Uterus (tissue), 3 donors: ENCODE measurements at regions not wholly inside any gene's neighbourhood (a gene's known extent, or its start where the extent isn't known, plus 50 kb on each side); places are given as distances from the start of the nearest gene placed in this dataset.

Experiments used
- DNase-seq, 2 donors: peaks; one replicate each; pipeline ENCODE4 v3.0.0-alpha.2; 2019 to 2020
- H3K27ac ChIP-seq, 2 donors: fragments of 200-600 bp; sonication (generic); 1 replicate in 1 of 2; 2 replicates in 1 of 2; pipeline ENCODE4 v1.5.1; 2016 to 2018
- H3K27me3 ChIP-seq, 2 donors: fragments of 200-600 bp; sonication (generic); one replicate each; pipeline ENCODE4 v1.5.1; 2018 to 2019; ENCODE audit warnings: control low read depth in 1 of 2
- H3K36me3 ChIP-seq, 2 donors: fragments of 200-600 bp; sonication (generic); one replicate each; pipeline ENCODE4 v1.5.1; 2019; ENCODE audit warnings: control low read depth in 1 of 2
- H3K4me1 ChIP-seq, 2 donors: fragments of 200-600 bp; sonication (generic); one replicate each; pipeline ENCODE4 v1.5.1; 2018 to 2019; ENCODE audit warnings: control low read depth in 1 of 2
- H3K4me3 ChIP-seq, 2 donors: fragments of 200-600 bp; sonication (generic); 1 replicate in 1 of 2; 2 replicates in 1 of 2; pipeline ENCODE4 v1.5.1; 2018 to 2019; ENCODE audit warnings: mild to moderate bottlenecking in 1 of 2
- H3K9me3 ChIP-seq, 2 donors: fragments of 200-600 bp; sonication (generic); one replicate each; pipeline ENCODE4 v1.5.1; 2019; ENCODE audit warnings: control low read depth in 1 of 2
- CTCF ChIP-seq, 4 experiments: fragments of 200-600 bp in 2 of 4; fragments of 450-650 bp in 2 of 4; sonication (generic) in 2 of 4; IDR thresholded peaks; one replicate each; pipeline ENCODE4 v1.5.1; 2016 to 2019; ENCODE audit warnings: antibody characterized with exemption in 4 of 4, mild to moderate bottlenecking in 2 of 4, moderate library complexity in 1 of 4
- POLR2A ChIP-seq, 2 donors: fragments of 450-650 bp; IDR thresholded peaks; one replicate each; pipeline ENCODE4 v1.6.1; 2016; ENCODE audit warnings: antibody characterized with exemption in 2 of 2, mild to moderate bottlenecking in 1 of 2, moderate library complexity in 1 of 2
- intact Hi-C: fragments of 100-400 bp; cut with DNase I; formaldehyde crosslinking; loops from one replicate; pipeline ENCODE4 v1.15.1; 2023; ENCODE audit warnings: low total_unique reads
- donor health status: DM: yes; HTN: yes; CAD: no.

GRCh38 chr10:29870522-29871044 lies 188.8 kb downstream of the JCAD start:
- Histone ChIP-seq H3K4me3 (no peak overlapping the region), H3K27me3 (no peaks in the 10 kb centered on the region), H3K4me1 (no peaks in the 10 kb centered on the region), H3K9me3 (no peaks in the 10 kb centered on the region), H3K27ac (no peak overlapping the region), H3K36me3 (no peaks in the 10 kb centered on the region)
- TF ChIP-seq CTCF (IDR thresholded peaks at IDR 0.05) (no peak), POLR2A (IDR thresholded peaks at IDR 0.05) (no peak)
- DNase-seq, result no peak
- intact Hi-C loops, result no loop called here

- Histone ChIP-seq H3K27ac (no peak overlapping the region), H3K27me3 (no peaks in the 10 kb centered on the region), H3K9me3 (no peaks in the 10 kb centered on the region), H3K36me3 (no peaks in the 10 kb centered on the region), H3K4me1 (no peaks in the 10 kb centered on the region), H3K4me3 (no peak overlapping the region)
- DNase-seq, result no peak
- no peak for TF ChIP-seq POLR2A (IDR thresholded peaks at IDR 0.05)
- TF ChIP-seq CTCF (IDR thresholded peaks at IDR 0.05), result no peak
- intact Hi-C loops, result no loop called here
Observed at GRCh38 chr10:29869593-29869992, 189.8 kb downstream of the JCAD start.

- DNase-seq, result no peak
- H3K27ac ChIP-seq, result no peak overlapping the region
- H3K36me3 ChIP-seq, result no peaks in the 10 kb centered on the region
- H3K27me3 ChIP-seq, result no peaks in the 10 kb centered on the region
- no peak overlapping the region for H3K4me3 ChIP-seq
- intact Hi-C loops, result no loop called here
- H3K9me3 ChIP-seq, result no peaks in the 10 kb centered on the region
- TF ChIP-seq CTCF (IDR thresholded peaks at IDR 0.05), result no peak
- TF ChIP-seq POLR2A (IDR thresholded peaks at IDR 0.05), result no peak
- no peaks in the 10 kb centered on the region for H3K4me1 ChIP-seq
Observed at GRCh38 chr10:29866356-29866755, 193.0 kb downstream of the JCAD start.

- H3K4me1 ChIP-seq, result no peaks in the 10 kb centered on the region
- no peaks in the 10 kb centered on the region for H3K36me3 ChIP-seq
- DNase-seq, result no peak
- H3K9me3 ChIP-seq, result no peaks in the 10 kb centered on the region
- H3K27me3 ChIP-seq, result no peaks in the 10 kb centered on the region
- intact Hi-C loops, result no loop called here
- TF ChIP-seq CTCF (IDR thresholded peaks at IDR 0.05) (no peak), POLR2A (IDR thresholded peaks at IDR 0.05) (no peak)
- H3K4me3 ChIP-seq, result no peak overlapping the region
- peak overlapping the region; percentile 16 to 30 for H3K27ac ChIP-seq
Observed at GRCh38 chr10:29865700-29866355, 193.6 kb downstream of the JCAD start.

GRCh38 chr10:29862923-29863614 lies 196.3 kb downstream of the JCAD start:
- H3K27ac ChIP-seq, result peak overlapping the region in 1 of 2 donors; percentile 8
- H3K9me3 ChIP-seq, result no peaks in the 10 kb centered on the region
- H3K4me3 ChIP-seq, result no peak overlapping the region
- DNase-seq, result no peak
- H3K27me3 ChIP-seq, result no peaks in the 10 kb centered on the region
- intact Hi-C loops, result no loop called here
- H3K4me1 ChIP-seq, result peaks cover 4 to 7% of the 10 kb centered on the region in 2 donors
- H3K36me3 ChIP-seq, result no peaks in the 10 kb centered on the region
- TF ChIP-seq CTCF (IDR thresholded peaks at IDR 0.05) (no peak), POLR2A (IDR thresholded peaks at IDR 0.05) (no peak)
